ENCODE measurements at regions not wholly inside any gene's neighbourhood (a gene's known extent, or its start where the extent isn't known, plus 50 kb on each side); places are given as distances from the start of the nearest gene placed in this dataset.

- intact Hi-C loops (cut with DNase I): no loop called here
- no peak overlapping the region for H3K27ac ChIP-seq
- DNase-seq (no peak), ATAC-seq (no peak)
- H3K4me3 ChIP-seq: no peak overlapping the region
- H3K4me1 ChIP-seq: peaks cover 0 to under 1% (median 0%) of the 10 kb centered on the region in 12 donors
- no peaks in the 10 kb centered on the region for H3K9me3 ChIP-seq
- TF ChIP-seq POLR2A (IDR thresholded peaks at IDR 0.05): no peak
- TF ChIP-seq, protein P1, sequence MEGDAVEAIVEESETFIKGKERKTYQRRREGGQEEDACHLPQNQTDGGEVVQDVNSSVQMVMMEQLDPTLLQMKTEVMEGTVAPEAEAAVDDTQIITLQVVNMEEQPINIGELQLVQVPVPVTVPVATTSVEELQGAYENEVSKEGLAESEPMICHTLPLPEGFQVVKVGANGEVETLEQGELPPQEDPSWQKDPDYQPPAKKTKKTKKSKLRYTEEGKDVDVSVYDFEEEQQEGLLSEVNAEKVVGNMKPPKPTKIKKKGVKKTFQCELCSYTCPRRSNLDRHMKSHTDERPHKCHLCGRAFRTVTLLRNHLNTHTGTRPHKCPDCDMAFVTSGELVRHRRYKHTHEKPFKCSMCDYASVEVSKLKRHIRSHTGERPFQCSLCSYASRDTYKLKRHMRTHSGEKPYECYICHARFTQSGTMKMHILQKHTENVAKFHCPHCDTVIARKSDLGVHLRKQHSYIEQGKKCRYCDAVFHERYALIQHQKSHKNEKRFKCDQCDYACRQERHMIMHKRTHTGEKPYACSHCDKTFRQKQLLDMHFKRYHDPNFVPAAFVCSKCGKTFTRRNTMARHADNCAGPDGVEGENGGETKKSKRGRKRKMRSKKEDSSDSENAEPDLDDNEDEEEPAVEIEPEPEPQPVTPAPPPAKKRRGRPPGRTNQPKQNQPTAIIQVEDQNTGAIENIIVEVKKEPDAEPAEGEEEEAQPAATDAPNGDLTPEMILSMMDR (IDR thresholded peaks at IDR 0.05): no peak
- H3K36me3 ChIP-seq: no peaks in the 10 kb centered on the region
- 58 to 76% (median 62%) methylated on average over 4 of the region's 4 CpGs for WGBS, 4 donors
- no peaks in the 10 kb centered on the region for H3K27me3 ChIP-seq
Measured at GRCh38 chr7:86964973-86965726, 94.3 kb downstream of the ELAPOR2 start.

DNA sequence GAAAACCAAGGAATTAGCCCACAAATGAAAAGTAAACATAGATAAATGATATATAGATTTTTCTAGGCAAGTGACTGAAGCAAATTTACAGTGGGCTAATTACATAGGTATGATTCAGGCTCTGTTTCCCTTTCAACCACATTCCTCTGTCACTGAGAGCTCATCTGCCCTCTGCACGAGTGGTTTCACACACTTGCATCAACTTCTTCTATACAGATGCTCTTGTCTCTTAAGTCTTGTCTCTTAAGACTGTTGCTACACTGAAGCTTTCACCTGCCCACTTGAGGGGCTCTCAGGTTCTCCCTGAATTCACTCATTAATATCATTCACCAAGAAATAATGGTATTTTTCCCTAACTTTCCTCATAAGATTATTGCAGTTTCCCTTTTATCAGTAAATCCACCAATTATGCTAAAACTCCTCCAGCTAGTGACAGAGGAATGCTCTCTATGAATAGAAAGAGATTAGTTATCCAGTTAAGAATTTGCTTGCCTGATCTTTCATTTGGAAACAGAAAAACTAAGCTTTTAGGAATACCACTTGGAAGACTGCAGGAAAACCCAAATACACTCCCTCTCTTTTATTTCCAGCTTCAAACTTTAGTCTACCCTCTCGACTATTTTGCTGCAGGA lies 95.7 kb downstream of the ELAPOR2 start:
- Histone ChIP-seq H3K27me3 (no peaks in the 10 kb centered on the region), H3K9me3 (peaks cover 0 to 10% (median 0%) of the 10 kb centered on the region in 12 donors), H3K4me3 (no peak overlapping the region), H3K36me3 (no peaks in the 10 kb centered on the region), H3K27ac (no peak overlapping the region), H3K4me1 (no peaks in the 10 kb centered on the region)
- DNase-seq (no peak), ATAC-seq (no peak)
- TF ChIP-seq, protein P1 (IDR thresholded peaks at IDR 0.05): no peak
- WGBS, 4 donors: 75 to 86% (median 80%) methylated on average over 2 of the region's 2 CpGs
- intact Hi-C loops (cut with DNase I): no loop called here

DNA sequence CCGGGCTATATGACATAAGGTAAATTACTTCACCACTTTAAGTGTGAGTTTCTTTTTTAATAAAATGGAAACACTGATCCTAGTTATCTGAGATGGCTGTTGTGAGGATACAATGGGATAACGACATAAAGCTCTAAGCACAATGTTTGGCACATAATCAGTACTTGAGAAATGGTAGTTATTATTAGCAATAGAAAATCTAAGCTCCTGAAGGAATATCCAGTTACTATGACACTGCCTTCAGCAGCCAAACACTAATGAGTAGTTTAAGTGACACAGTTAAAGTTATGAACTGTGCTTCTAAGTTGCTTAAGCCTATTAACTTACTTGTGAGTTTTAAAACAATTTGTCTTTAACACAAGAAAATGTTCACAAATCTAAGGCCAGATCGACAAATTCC lies 96.8 kb downstream of the ELAPOR2 start:
- intact Hi-C loops (cut with DNase I): no loop called here
- no peaks in the 10 kb centered on the region for H3K36me3 ChIP-seq
- peaks cover 0 to 13% (median 0%) of the 10 kb centered on the region in 12 donors for H3K9me3 ChIP-seq
- H3K4me3 ChIP-seq: no peak overlapping the region
- H3K27ac ChIP-seq: no peak overlapping the region
- no peak for TF ChIP-seq POLR2A (IDR thresholded peaks at IDR 0.05)
- TF ChIP-seq, protein P1 (IDR thresholded peaks at IDR 0.05): no peak
- no peak for DNase-seq
- no peak for ATAC-seq
- 70 to 76% (median 74%) methylated on average over 3 of the region's 3 CpGs for WGBS, 4 donors
- H3K4me1 ChIP-seq: peaks cover 0 to 5% (median 0%) of the 10 kb centered on the region in 12 donors
- H3K27me3 ChIP-seq: no peaks in the 10 kb centered on the region

DNA sequence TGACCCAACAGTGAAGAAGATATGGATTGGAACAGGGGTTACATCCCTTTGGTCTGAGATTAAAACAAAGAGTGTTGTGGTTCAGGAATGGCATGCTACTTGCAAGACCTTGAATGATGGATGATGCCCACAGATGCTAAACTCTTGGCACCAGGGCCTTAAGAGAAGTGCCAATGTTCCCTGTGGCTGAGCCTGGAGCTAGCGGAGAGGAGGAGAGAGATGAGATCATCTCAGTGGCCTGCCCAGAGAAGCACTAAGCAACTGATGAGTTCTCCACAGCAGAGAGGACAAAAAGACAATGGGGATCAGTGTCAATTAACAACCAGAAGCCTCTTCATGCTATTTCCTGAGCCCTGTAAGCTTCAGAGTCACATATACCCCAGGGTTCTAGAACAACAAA lies 97.8 kb downstream of the ELAPOR2 start:
- WGBS, 4 donors: 76 to 100% (median 90%) methylated on average over 1 of the region's 1 CpG
- Histone ChIP-seq H3K4me1 (peaks cover 0 to 5% (median 0%) of the 10 kb centered on the region in 12 donors), H3K9me3 (peaks cover 0 to 13% (median 0%) of the 10 kb centered on the region in 12 donors), H3K27ac (no peak overlapping the region), H3K36me3 (no peaks in the 10 kb centered on the region), H3K27me3 (no peaks in the 10 kb centered on the region), H3K4me3 (no peak overlapping the region)
- TF ChIP-seq, protein P1 (IDR thresholded peaks at IDR 0.05): no peak
- no peak for TF ChIP-seq POLR2A (IDR thresholded peaks at IDR 0.05)
- intact Hi-C loops (cut with DNase I): no loop called here
- no peak for ATAC-seq
- DNase-seq: no peak

Data from heart left ventricle (tissue), 16 donors.